Transverse colon (tissue), 4 donors: ENCODE measurements at regions not wholly inside any gene's neighbourhood (a gene's known extent, or its start where the extent isn't known, plus 50 kb on each side); places are given as distances from the start of the nearest gene placed in this dataset.

Source experiments
- EP300 ChIP-seq: sonication (generic); formaldehyde crosslinking; IDR thresholded peaks from one replicate; pipeline ENCODE4 v1.6.1; 2017; ENCODE audit warnings: antibody characterized with exemption, low read depth
- POLR2A ChIP-seq: fragments of 450-650 bp; IDR thresholded peaks from one replicate; pipeline ENCODE4 v1.6.1; 2016; ENCODE audit warnings: antibody characterized with exemption, mild to moderate bottlenecking, moderate library complexity
- POLR2AphosphoS5 ChIP-seq, 3 donors: sonication (generic); formaldehyde crosslinking; IDR thresholded peaks; one replicate each; pipeline ENCODE4 v1.6.1; 2016; ENCODE audit warnings: antibody characterized with exemption in 3 of 3
- TF ChIP-seq, protein P1 (sequence below), 5 experiments: fragments of 200-600 bp in 3 of 5; fragments of 450-650 bp in 2 of 5; sonication (generic) in 3 of 5; IDR thresholded peaks; 1 replicate in 2 of 5; 2 replicates in 3 of 5; pipeline ENCODE4 v1.5.1; 2016 to 2017; ENCODE audit warnings: antibody characterized with exemption in 5 of 5, inconsistent platforms in 3 of 5, mild to moderate bottlenecking in 2 of 5, moderate library complexity in 1 of 5

DNA sequence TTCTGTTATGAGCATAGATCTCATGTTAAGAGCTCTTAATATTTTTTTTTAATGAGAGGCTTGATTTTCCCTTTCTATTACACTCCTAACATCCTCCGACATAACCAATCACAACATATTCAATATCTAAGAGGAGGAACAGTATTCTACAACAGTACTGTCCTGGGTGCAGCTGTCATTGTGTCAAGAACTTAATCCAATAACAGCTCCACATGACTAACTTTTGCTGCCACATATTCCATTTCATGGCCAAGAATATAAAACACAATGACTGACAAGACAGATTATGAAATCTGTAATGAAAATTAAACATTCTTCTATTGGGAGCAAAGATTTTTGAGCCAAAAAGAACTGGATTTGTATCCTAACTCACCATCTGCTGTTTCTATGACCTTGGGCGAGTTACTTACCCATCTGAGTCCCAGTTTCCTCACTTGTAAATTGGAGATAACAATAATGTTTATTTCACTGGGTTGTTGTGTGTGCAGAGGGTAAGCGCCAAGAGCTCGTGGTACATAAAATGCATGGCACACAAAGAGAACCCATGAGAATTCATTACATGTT is 405.6 kb downstream of the SPRY1 start:
- TF ChIP-seq, protein P1, sequence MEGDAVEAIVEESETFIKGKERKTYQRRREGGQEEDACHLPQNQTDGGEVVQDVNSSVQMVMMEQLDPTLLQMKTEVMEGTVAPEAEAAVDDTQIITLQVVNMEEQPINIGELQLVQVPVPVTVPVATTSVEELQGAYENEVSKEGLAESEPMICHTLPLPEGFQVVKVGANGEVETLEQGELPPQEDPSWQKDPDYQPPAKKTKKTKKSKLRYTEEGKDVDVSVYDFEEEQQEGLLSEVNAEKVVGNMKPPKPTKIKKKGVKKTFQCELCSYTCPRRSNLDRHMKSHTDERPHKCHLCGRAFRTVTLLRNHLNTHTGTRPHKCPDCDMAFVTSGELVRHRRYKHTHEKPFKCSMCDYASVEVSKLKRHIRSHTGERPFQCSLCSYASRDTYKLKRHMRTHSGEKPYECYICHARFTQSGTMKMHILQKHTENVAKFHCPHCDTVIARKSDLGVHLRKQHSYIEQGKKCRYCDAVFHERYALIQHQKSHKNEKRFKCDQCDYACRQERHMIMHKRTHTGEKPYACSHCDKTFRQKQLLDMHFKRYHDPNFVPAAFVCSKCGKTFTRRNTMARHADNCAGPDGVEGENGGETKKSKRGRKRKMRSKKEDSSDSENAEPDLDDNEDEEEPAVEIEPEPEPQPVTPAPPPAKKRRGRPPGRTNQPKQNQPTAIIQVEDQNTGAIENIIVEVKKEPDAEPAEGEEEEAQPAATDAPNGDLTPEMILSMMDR (IDR thresholded peaks at IDR 0.05) = no peak
- TF ChIP-seq EP300 (no peak), POLR2A (no peak), POLR2AphosphoS5 (IDR thresholded peaks at IDR 0.05) (no peak)
